Endothelial cell (in vitro differentiated cells): ENCODE measurements at regions not wholly inside any gene's neighbourhood (a gene's known extent, or its start where the extent isn't known, plus 50 kb on each side); places are given as distances from the start of the nearest gene placed in this dataset.

Experiments
- DNase-seq: peaks from one replicate; pipeline ENCODE4 v3.0.0; 2021; ENCODE audit warnings: low spot score
- H3K27ac Mint-ChIP-seq: one replicate; pipeline ENCODE4 v1.8.0; 2021; ENCODE audit warnings: mixed read lengths, inconsistent platforms; ENCODE audit not compliant: unreplicated experiment
- H3K27me3 Mint-ChIP-seq: one replicate; pipeline ENCODE4 v1.8.0; 2021; ENCODE audit warnings: mild to moderate bottlenecking, moderate library complexity, mixed read lengths, inconsistent platforms; ENCODE audit not compliant: unreplicated experiment
- H3K36me3 Mint-ChIP-seq: one replicate; pipeline ENCODE4 v1.8.0; 2021; ENCODE audit warnings: mild to moderate bottlenecking, low read depth, mixed read lengths, inconsistent platforms; ENCODE audit not compliant: unreplicated experiment
- H3K4me1 Mint-ChIP-seq: one replicate; pipeline ENCODE4 v1.8.0; 2021; ENCODE audit warnings: mild to moderate bottlenecking, mixed read lengths, inconsistent platforms; ENCODE audit not compliant: unreplicated experiment
- H3K4me3 Mint-ChIP-seq: one replicate; pipeline ENCODE4 v1.8.0; 2021; ENCODE audit warnings: mild to moderate bottlenecking, mixed read lengths, inconsistent platforms; ENCODE audit not compliant: unreplicated experiment
- H3K9me3 Mint-ChIP-seq: one replicate; pipeline ENCODE4 v1.8.0; 2021; ENCODE audit warnings: mixed read lengths, inconsistent platforms; ENCODE audit not compliant: unreplicated experiment
- CTCF ChIP-seq: fragments of 200-600 bp; sonication (generic); IDR thresholded peaks from one replicate; pipeline ENCODE4 v1.5.0; 2021; ENCODE audit warnings: antibody characterized with exemption; ENCODE audit not compliant: unreplicated experiment

- no peak overlapping the region for H3K27ac Mint-ChIP-seq
Measured at GRCh38 chr13:70336866-70337265, 228.6 kb upstream of the KLHL1 start.

DNA sequence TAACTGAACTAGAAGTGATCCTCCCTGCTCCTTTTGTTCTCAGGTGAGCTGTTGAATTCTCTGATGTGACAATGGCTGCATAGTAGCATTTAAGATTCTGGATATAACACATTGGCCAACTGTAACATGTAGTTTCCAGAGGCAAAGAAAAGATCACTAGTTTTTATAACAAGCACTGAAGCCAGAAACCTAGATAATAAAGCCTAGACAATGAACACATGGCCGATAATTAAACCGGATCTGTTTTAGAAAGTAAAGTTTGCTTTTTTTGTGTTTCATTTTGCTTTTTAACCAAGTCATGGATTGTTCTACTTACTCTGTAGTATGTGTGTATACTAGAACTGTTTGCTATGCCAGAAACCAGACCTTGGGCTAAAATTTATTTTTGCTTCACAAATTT, 225.5 kb upstream of the KLHL1 start:
- DNase-seq: no peak

More at GRCh38 chr13:70336866-70337265, 228.6 kb upstream of the KLHL1 start:
- H3K27me3 Mint-ChIP-seq: peaks cover 3% of the 10 kb centered on the region
- no peaks in the 10 kb centered on the region for H3K4me1 Mint-ChIP-seq
- DNase-seq: no peak
- H3K9me3 Mint-ChIP-seq: no peaks in the 10 kb centered on the region
- no peak overlapping the region for H3K4me3 Mint-ChIP-seq
- H3K36me3 Mint-ChIP-seq: no peaks in the 10 kb centered on the region
- TF ChIP-seq CTCF: no peak

DNA sequence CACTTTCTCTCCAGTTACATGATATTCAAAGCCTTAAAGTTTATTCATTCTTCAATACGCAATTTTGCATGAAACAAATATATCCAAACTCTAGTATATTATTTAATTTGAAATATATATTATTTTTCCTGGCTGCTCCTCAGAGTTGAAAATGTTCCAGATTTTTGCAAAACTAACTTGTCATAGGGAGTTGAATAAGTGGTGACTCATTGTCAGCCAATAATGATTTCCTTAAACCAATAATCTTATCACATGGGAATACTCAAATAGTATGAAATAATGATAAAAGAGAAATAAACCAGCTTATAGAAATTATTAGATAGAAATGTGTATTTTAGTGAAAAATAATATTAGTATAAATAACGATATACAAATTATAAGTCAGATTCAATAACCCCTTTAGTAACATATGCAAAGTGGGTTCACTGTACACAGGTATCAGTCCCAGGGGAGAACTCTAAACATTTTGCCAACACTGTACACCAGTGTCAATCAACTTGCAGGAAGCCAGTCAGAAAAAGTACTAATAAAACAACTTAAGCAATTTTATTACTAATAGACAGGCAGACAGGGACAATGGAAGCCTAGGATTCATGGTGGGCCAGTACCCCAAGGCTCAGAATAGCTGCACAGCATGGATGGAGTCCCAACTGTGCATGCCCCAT, 222.6 kb upstream of the KLHL1 start:
- Mint-ChIP-seq H3K27me3 (peaks cover 3% of the 10 kb centered on the region), H3K36me3 (no peaks in the 10 kb centered on the region), H3K9me3 (no peaks in the 10 kb centered on the region), H3K4me3 (no peak overlapping the region), H3K4me1 (no peaks in the 10 kb centered on the region), H3K27ac (no peak overlapping the region)
- DNase-seq: no peak
- no peak for TF ChIP-seq CTCF

More for the DNA sequence above, 225.5 kb upstream of the KLHL1 start:
- no peaks in the 10 kb centered on the region for H3K9me3 Mint-ChIP-seq
- no peak overlapping the region for H3K27ac Mint-ChIP-seq
- no peaks in the 10 kb centered on the region for H3K4me1 Mint-ChIP-seq
- H3K27me3 Mint-ChIP-seq: peaks cover 3% of the 10 kb centered on the region
- no peaks in the 10 kb centered on the region for H3K36me3 Mint-ChIP-seq
- H3K4me3 Mint-ChIP-seq: no peak overlapping the region
- no peak for TF ChIP-seq CTCF

- no peak for DNase-seq
- no peak overlapping the region for H3K4me3 Mint-ChIP-seq
- H3K36me3 Mint-ChIP-seq: no peaks in the 10 kb centered on the region
- H3K9me3 Mint-ChIP-seq: no peaks in the 10 kb centered on the region
- H3K4me1 Mint-ChIP-seq: peaks cover 4% of the 10 kb centered on the region
- H3K27ac Mint-ChIP-seq: no peak overlapping the region
- H3K27me3 Mint-ChIP-seq: no peaks in the 10 kb centered on the region
- TF ChIP-seq CTCF: no peak
Measured at GRCh38 chr13:70324519-70324918, 216.3 kb upstream of the KLHL1 start.

DNA sequence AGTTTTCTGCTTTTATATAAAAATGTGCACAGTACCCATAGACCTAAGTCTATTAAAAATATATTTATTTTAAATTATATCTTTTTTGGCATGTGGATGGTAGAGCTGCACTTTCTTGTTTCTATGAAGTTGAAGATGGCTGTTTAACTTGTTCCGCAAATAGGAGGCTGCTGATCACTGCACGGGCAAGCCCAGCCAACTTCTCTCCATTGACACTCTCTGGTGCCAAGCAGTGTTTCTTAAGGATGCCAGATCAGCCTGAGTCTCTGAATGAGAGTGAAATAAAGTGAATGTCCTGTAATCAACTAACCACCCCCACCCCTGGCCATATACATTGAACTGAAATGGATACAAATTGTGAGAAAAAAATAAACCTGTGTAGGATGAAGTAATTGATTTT, 202.9 kb upstream of the KLHL1 start:
- no peaks in the 10 kb centered on the region for H3K4me1 Mint-ChIP-seq
- H3K27ac Mint-ChIP-seq: no peak overlapping the region

More for the DNA sequence above, 202.9 kb upstream of the KLHL1 start:
- Mint-ChIP-seq H3K27me3 (no peaks in the 10 kb centered on the region), H3K4me3 (no peak overlapping the region), H3K36me3 (no peaks in the 10 kb centered on the region), H3K9me3 (no peaks in the 10 kb centered on the region)
- no peak for TF ChIP-seq CTCF
- no peak for DNase-seq
